Lung (tissue), 11 donors: ENCODE measurements at regions not wholly inside any gene's neighbourhood (a gene's known extent, or its start where the extent isn't known, plus 50 kb on each side); places are given as distances from the start of the nearest gene placed in this dataset.

ENCODE experiments used
- ATAC-seq: fragments of 200-7000 bp; cut with Tn5 transposase; one replicate; pipeline ENCODE4 v1.9.1; 2020; ENCODE audit warnings: moderate number of reproducible peaks; ENCODE audit not compliant: insufficient read depth, low FRiP score
- DNase-seq, 3 donors: peaks; one replicate each; pipeline ENCODE4 v3.0.0-alpha.2; 2013 to 2017
- H3K27ac ChIP-seq, 2 donors: one replicate each; pipeline ENCODE4 v1.5.1; 2013; ENCODE audit warnings: mild to moderate bottlenecking in 2 of 2, moderate library complexity in 2 of 2, control low read depth in 1 of 2, inconsistent platforms in 1 of 2, low read depth in 1 of 2, low read length in 1 of 2
- H3K27me3 ChIP-seq, 3 donors: one replicate each; pipeline ENCODE4 v1.5.1; 2013; ENCODE audit warnings: low read length in 2 of 3; ENCODE audit not compliant: control insufficient read depth in 3 of 3, insufficient read depth in 3 of 3
- H3K36me3 ChIP-seq, 4 donors: one replicate each; pipeline ENCODE4 v1.5.1; 2013; ENCODE audit warnings: low read length in 4 of 4, mild to moderate bottlenecking in 1 of 4, moderate library complexity in 1 of 4; ENCODE audit not compliant: control insufficient read depth in 4 of 4, insufficient read depth in 4 of 4
- H3K4me1 ChIP-seq, 5 donors: one replicate each; pipeline ENCODE4 v1.5.1; 2013; ENCODE audit warnings: low read length in 5 of 5, mild to moderate bottlenecking in 2 of 5, moderate library complexity in 1 of 5; ENCODE audit not compliant: control insufficient read depth in 5 of 5, insufficient read depth in 5 of 5
- H3K4me3 ChIP-seq: one replicate; pipeline ENCODE4 v1.5.1; 2013; ENCODE audit warnings: mild to moderate bottlenecking, control low read depth, moderate library complexity
- H3K9ac ChIP-seq, 2 donors: one replicate each; pipeline ENCODE4 v1.5.1; 2013; ENCODE audit warnings: low read length in 2 of 2, control low read depth in 1 of 2; ENCODE audit not compliant: insufficient read depth in 1 of 2
- H3K9me3 ChIP-seq, 4 donors: one replicate each; pipeline ENCODE4 v1.5.1; 2013; ENCODE audit warnings: low read length in 3 of 4, mild to moderate bottlenecking in 1 of 4, moderate library complexity in 1 of 4; ENCODE audit not compliant: control insufficient read depth in 4 of 4, insufficient read depth in 3 of 4
- WGBS, 2 donors: extraction: QIAGEN DNeasy Blood & Tissue Kit; methylation state at CpG; one replicate each; pipeline ENCODE4 v1.1.7; 2013; 5-methylcytosine and 5-hydroxymethylcytosine counted together
- TF ChIP-seq, protein P1 (sequence below): IDR thresholded peaks from 2 replicates; pipeline ENCODE4 v1.5.1; 2012; ENCODE audit warnings: mild to moderate bottlenecking; ENCODE audit errors: control extremely low read depth, extremely low read depth
- donor health status: control.
- donor health status: control.
- donor health status: Bipolar disorder and iron deficiency.
- donor health status: healthy.
- donor health status: DM: yes; HTN: yes; CAD: no.

DNA sequence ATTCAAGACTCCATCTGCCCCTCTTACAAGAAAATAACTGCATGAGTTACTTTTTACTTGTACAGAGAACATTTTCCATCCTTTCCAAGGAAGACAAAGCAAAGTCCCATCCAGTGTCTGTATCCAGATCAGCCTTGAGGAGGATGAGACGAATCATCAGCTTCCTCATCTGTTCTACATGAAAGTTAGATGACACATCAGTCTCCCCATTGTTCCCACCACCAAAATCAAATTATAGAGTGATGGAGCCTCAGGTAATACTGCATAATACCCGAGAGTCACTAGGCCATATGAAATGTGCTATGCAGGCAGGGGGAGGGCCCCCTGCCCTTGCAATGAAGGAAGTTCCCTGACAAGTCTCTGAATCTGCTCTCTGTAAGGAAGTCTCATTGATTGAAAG is 1244.6 kb upstream of the SLC10A2 start:
- DNase-seq = no peak
- no peak for ATAC-seq
- no peak overlapping the region for H3K27ac ChIP-seq
- no peaks in the 10 kb centered on the region for H3K27me3 ChIP-seq
- H3K9ac ChIP-seq = no peak overlapping the region
- TF ChIP-seq, protein P1, sequence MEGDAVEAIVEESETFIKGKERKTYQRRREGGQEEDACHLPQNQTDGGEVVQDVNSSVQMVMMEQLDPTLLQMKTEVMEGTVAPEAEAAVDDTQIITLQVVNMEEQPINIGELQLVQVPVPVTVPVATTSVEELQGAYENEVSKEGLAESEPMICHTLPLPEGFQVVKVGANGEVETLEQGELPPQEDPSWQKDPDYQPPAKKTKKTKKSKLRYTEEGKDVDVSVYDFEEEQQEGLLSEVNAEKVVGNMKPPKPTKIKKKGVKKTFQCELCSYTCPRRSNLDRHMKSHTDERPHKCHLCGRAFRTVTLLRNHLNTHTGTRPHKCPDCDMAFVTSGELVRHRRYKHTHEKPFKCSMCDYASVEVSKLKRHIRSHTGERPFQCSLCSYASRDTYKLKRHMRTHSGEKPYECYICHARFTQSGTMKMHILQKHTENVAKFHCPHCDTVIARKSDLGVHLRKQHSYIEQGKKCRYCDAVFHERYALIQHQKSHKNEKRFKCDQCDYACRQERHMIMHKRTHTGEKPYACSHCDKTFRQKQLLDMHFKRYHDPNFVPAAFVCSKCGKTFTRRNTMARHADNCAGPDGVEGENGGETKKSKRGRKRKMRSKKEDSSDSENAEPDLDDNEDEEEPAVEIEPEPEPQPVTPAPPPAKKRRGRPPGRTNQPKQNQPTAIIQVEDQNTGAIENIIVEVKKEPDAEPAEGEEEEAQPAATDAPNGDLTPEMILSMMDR = no peak
- H3K4me3 ChIP-seq = no peak overlapping the region
- H3K36me3 ChIP-seq = no peaks in the 10 kb centered on the region
- H3K9me3 ChIP-seq = peaks cover 0 to 5% (median 0%) of the 10 kb centered on the region in 4 donors
- 47 to 75% methylated on average over 2 of the region's 2 CpGs for whole genome bisulfite sequencing, 2 donors
- no peaks in the 10 kb centered on the region for H3K4me1 ChIP-seq

DNA sequence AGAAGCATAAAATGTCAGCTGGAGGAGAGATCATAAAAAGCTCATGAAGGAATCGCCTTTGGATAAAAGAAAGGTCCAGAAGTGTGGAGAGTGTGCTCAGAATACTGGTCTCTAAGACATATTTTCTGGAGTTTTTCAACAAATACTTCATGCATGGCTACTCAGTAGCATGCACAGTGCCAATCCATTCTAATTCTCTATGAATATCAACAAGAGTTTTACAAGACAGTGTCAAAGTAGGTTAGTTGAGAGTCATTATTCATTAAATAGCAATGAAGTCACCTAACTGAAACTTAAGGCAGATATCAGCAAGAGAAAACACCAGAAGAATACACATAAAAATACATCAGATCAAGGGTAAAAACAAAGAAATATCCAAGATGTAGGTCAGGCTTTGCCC is 1243.2 kb upstream of the SLC10A2 start:
- no peaks in the 10 kb centered on the region for H3K36me3 ChIP-seq
- TF ChIP-seq, protein P1 = no peak
- no peaks in the 10 kb centered on the region for H3K4me1 ChIP-seq
- no peak overlapping the region for H3K27ac ChIP-seq
- no peak overlapping the region for H3K9ac ChIP-seq
- peaks cover 0 to 5% (median 0%) of the 10 kb centered on the region in 4 donors for H3K9me3 ChIP-seq
- ATAC-seq (no peak), DNase-seq (no peak)
- H3K27me3 ChIP-seq = no peaks in the 10 kb centered on the region
- 73 to 88% methylated on average over 1 of the region's 1 CpG for WGBS, 2 donors
- H3K4me3 ChIP-seq = no peak overlapping the region

GRCh38 chr13:104301171-104301975 is 1235.2 kb upstream of the SLC10A2 start:
- Histone ChIP-seq H3K9ac (no peak overlapping the region), H3K36me3 (no peaks in the 10 kb centered on the region), H3K4me1 (peaks cover 0 to 14% (median 0%) of the 10 kb centered on the region in 5 donors), H3K27me3 (no peaks in the 10 kb centered on the region), H3K27ac (no peak overlapping the region), H3K9me3 (peaks cover 0 to 1% (median 0%) of the 10 kb centered on the region in 4 donors), H3K4me3 (no peak overlapping the region)
- ATAC-seq (no peak), DNase-seq (peak in 2 of 3 donors; percentile 83 to 89)
- 71 to 76% methylated on average over 4 of the region's 4 CpGs for WGBS, 2 donors
- TF ChIP-seq, protein P1 = no peak
